Urothelium cell line (cell line): ENCODE measurements at regions not wholly inside any gene's neighbourhood (a gene's known extent, or its start where the extent isn't known, plus 50 kb on each side); places are given as distances from the start of the nearest gene placed in this dataset.
"Not testable (repeated sequence)": the region's sequence is repeated elsewhere in the genome, so short reads cannot be mapped to it uniquely, and the experiment has no call there.

Experiments used
- DNase-seq: peaks from one replicate; pipeline ENCODE4 v3.0.0; 2011; ENCODE audit warnings: low spot score, mixed read lengths
- FAIRE-seq: peaks from 2 replicates; lab custom pipeline; 2011; peaks lifted over from hg19 to GRCh38; lab: Jason Lieb, UNC

GRCh38 chr12:25341877-25342276 is 91.1 kb upstream of the KRAS start:
- not testable (repeated sequence) for DNase-seq, FAIRE-seq

- DNase-seq (no peak), FAIRE-seq (no peak)
These were observed 87.2 kb upstream of the KRAS start for GRCh38 chr12:25337916-25338315.

- FAIRE-seq (no peak), DNase-seq (no peak)
These were observed 81.4 kb upstream of the KRAS start for GRCh38 chr12:25332143-25332542.

GRCh38 chr12:25328072-25328712 is 77.5 kb upstream of the KRAS start:
- no peak for FAIRE-seq
- no peak for DNase-seq

GRCh38 chr12:25327321-25327720 is 76.6 kb upstream of the KRAS start:
- DNase-seq (no peak), FAIRE-seq (no peak)

- DNase-seq (no peak), FAIRE-seq (no peak)
These were observed 75.6 kb upstream of the KRAS start for GRCh38 chr12:25326326-25326725.

- no peak for FAIRE-seq
These were observed 74.1 kb upstream of the KRAS start for GRCh38 chr12:25324861-25325260.

GRCh38 chr12:25323581-25323982 is 72.9 kb upstream of the KRAS start:
- FAIRE-seq, result no peak
- DNase-seq, result no peak

More at GRCh38 chr12:25324861-25325260, 74.1 kb upstream of the KRAS start:
- DNase-seq, result no peak

GRCh38 chr12:25322918-25323531 is 72.3 kb upstream of the KRAS start:
- FAIRE-seq, result no peak
- no peak for DNase-seq

GRCh38 chr12:25322351-25322750 is 71.6 kb upstream of the KRAS start:
- DNase-seq (no peak), FAIRE-seq (no peak)

- no peak for FAIRE-seq
- DNase-seq, result no peak
These were observed 71.0 kb upstream of the KRAS start for GRCh38 chr12:25321772-25322171.

GRCh38 chr12:25320123-25321006 is 69.6 kb upstream of the KRAS start:
- FAIRE-seq (no peak), DNase-seq (no peak)

- FAIRE-seq (no peak), DNase-seq (no peak)
These were observed 68.7 kb upstream of the KRAS start for GRCh38 chr12:25319233-25319984.

GRCh38 chr12:25317553-25317952 is 66.8 kb upstream of the KRAS start:
- DNase-seq (no peak), FAIRE-seq (no peak)

- DNase-seq, result no peak
- no peak for FAIRE-seq
These were observed 64.7 kb upstream of the KRAS start for GRCh38 chr12:25315388-25315787.

GRCh38 chr12:25313266-25313990 is 62.7 kb upstream of the KRAS start:
- FAIRE-seq, DNase-seq: not testable (repeated sequence)

GRCh38 chr12:25311506-25311905 is 60.8 kb upstream of the KRAS start:
- FAIRE-seq, result no peak

GRCh38 chr12:25310071-25310470 is 59.3 kb upstream of the KRAS start:
- not testable (repeated sequence) for FAIRE-seq, DNase-seq

More at GRCh38 chr12:25311506-25311905, 60.8 kb upstream of the KRAS start:
- no peak for DNase-seq

- DNase-seq (no peak), FAIRE-seq (no peak)
These were observed 58.0 kb upstream of the KRAS start for GRCh38 chr12:25308756-25309155.

GRCh38 chr12:25307818-25308217 is 57.1 kb upstream of the KRAS start:
- FAIRE-seq, result no peak
- no peak for DNase-seq
